ENCODE measurements at regions not wholly inside any gene's neighbourhood (a gene's known extent, or its start where the extent isn't known, plus 50 kb on each side); places are given as distances from the start of the nearest gene placed in this dataset.
"Not testable (repeated sequence)": the region's sequence is repeated elsewhere in the genome, so short reads cannot be mapped to it uniquely, and the experiment has no call there.

- Histone ChIP-seq H3K27me3 (no peaks in the 10 kb centered on the region), H3K4me1 (replicated peaks in 1 of 2) (no peaks in the 10 kb centered on the region), H3K27ac (no peak overlapping the region), H3K36me3 (replicated peaks in 1 of 2) (no peaks in the 10 kb centered on the region), H3K9me3 (replicated peaks in 1 of 3) (no peaks in the 10 kb centered on the region), H3K4me3 (no peak overlapping the region)
- no peak for DNase-seq
- no peak for TF ChIP-seq POLR2A (IDR thresholded peaks at IDR 0.05)
- no peak for TF ChIP-seq CTCF (IDR thresholded peaks at IDR 0.05)
- 48 to 56% (median 52%) methylated on average over 5 of the region's 5 CpGs for WGBS, 4 donors
- intact Hi-C loops (cut with DNase I), result no loop called here
These were observed 150.4 kb upstream of the NEGR1 start for GRCh38 chr1:72432645-72433267.

- intact Hi-C loops (cut with DNase I), result no loop called here
- Histone ChIP-seq H3K27ac (no peak overlapping the region), H3K27me3 (no peaks in the 10 kb centered on the region), H3K36me3 (replicated peaks in 1 of 2) (no peaks in the 10 kb centered on the region), H3K4me1 (replicated peaks in 1 of 2) (no peaks in the 10 kb centered on the region), H3K4me3 (no peak overlapping the region), H3K9me3 (replicated peaks in 1 of 3) (no peaks in the 10 kb centered on the region)
- DNase-seq, result no peak
- 61 to 83% (median 73%) methylated on average over 2 of the region's 2 CpGs for WGBS, 4 donors
- TF ChIP-seq CTCF (IDR thresholded peaks at IDR 0.05) (no peak), POLR2A (IDR thresholded peaks at IDR 0.05) (no peak)
These were observed 149.5 kb upstream of the NEGR1 start for GRCh38 chr1:72431810-72432209.

GRCh38 chr1:72428276-72428675, 145.9 kb upstream of the NEGR1 start:
- DNase-seq; intact Hi-C loops (cut with DNase I); H3K27me3 ChIP-seq; H3K4me3 ChIP-seq; H3K27ac ChIP-seq; H3K36me3 ChIP-seq (replicated peaks in 1 of 2); H3K9me3 ChIP-seq (replicated peaks in 1 of 3); H3K4me1 ChIP-seq (replicated peaks in 1 of 2): not testable (repeated sequence)
- 83 to 89% (median 87%) methylated on average over 7 of the region's 7 CpGs for WGBS, 4 donors

- no peak for DNase-seq
- Histone ChIP-seq H3K27me3 (no peaks in the 10 kb centered on the region), H3K9me3 (replicated peaks in 1 of 3) (no peaks in the 10 kb centered on the region), H3K36me3 (replicated peaks in 1 of 2) (no peaks in the 10 kb centered on the region), H3K27ac (no peak overlapping the region), H3K4me1 (replicated peaks in 1 of 2) (no peaks in the 10 kb centered on the region), H3K4me3 (no peak overlapping the region)
- TF ChIP-seq CTCF (IDR thresholded peaks at IDR 0.05), result no peak
- 90 to 94% (median 91%) methylated on average over 14 to 18 of the region's 18 CpGs for WGBS, 4 donors
- intact Hi-C loops (cut with DNase I), result no loop called here
These were observed 136.9 kb upstream of the NEGR1 start for GRCh38 chr1:72419229-72419628.

- H3K4me1 ChIP-seq (replicated peaks in 1 of 2), result no peaks in the 10 kb centered on the region
- H3K9me3 ChIP-seq (replicated peaks in 1 of 3), result no peaks in the 10 kb centered on the region
- intact Hi-C loops (cut with DNase I), result no loop called here
- H3K4me3 ChIP-seq, result no peak overlapping the region
- TF ChIP-seq CTCF (IDR thresholded peaks at IDR 0.05) (no peak), POLR2A (IDR thresholded peaks at IDR 0.05) (no peak)
- no peak for DNase-seq
- H3K27me3 ChIP-seq, result no peaks in the 10 kb centered on the region
- H3K27ac ChIP-seq, result no peak overlapping the region
- H3K36me3 ChIP-seq (replicated peaks in 1 of 2), result no peaks in the 10 kb centered on the region
These were observed 129.9 kb upstream of the NEGR1 start for GRCh38 chr1:72412286-72412685.

Data from adrenal gland (tissue), 9 donors.